Cardiac muscle cell (in vitro differentiated cells and primary cell): ENCODE measurements at regions not wholly inside any gene's neighbourhood (a gene's known extent, or its start where the extent isn't known, plus 50 kb on each side); places are given as distances from the start of the nearest gene placed in this dataset.

Source experiments
- DNase-seq, 2 donors: peaks; one replicate each; pipeline versions ENCODE4 v3.0.0 to v3.0.0-alpha.2; 2010 to 2017; ENCODE audit warnings: low read depth in 1 of 2, low spot score in 1 of 2
- H3K27ac ChIP-seq: fragments of 200-600 bp; sonication (generic); 2 replicates; pipeline ENCODE4 v1.5.1; 2016
- H3K27me3 ChIP-seq: fragments of 200-600 bp; sonication (generic); 2 replicates; pipeline ENCODE4 v1.6.0; 2016; ENCODE audit warnings: control low read depth
- H3K36me3 ChIP-seq: fragments of 200-600 bp; sonication (generic); 2 replicates; pipeline ENCODE4 v1.5.1; 2016; ENCODE audit warnings: control low read depth
- H3K4me1 ChIP-seq: fragments of 200-600 bp; sonication (generic); 2 replicates; pipeline ENCODE4 v1.8.1; 2017; ENCODE audit warnings: low read depth, mild to moderate bottlenecking, mixed run types
- H3K4me3 ChIP-seq: fragments of 200-600 bp; sonication (generic); 2 replicates; pipeline ENCODE4 v1.5.1; 2016; ENCODE audit warnings: mild to moderate bottlenecking
- H3K9me3 ChIP-seq: fragments of 200-600 bp; sonication (generic); 2 replicates; pipeline ENCODE4 v1.5.1; 2017; ENCODE audit warnings: low read depth, mild to moderate bottlenecking, control low read depth
- TF ChIP-seq, protein P1 (sequence below): IDR thresholded peaks from 2 replicates; pipeline ENCODE4 v1.5.1; 2012; ENCODE audit warnings: low read depth, mild to moderate bottlenecking, low read length

GRCh38 chr3:174414902-174415301 is 444.2 kb upstream of the NAALADL2 start:
- Histone ChIP-seq H3K27me3 (no peaks in the 10 kb centered on the region), H3K4me3 (no peak overlapping the region), H3K36me3 (no peaks in the 10 kb centered on the region), H3K27ac (no peak overlapping the region), H3K4me1 (no peaks in the 10 kb centered on the region), H3K9me3 (no peaks in the 10 kb centered on the region)
- TF ChIP-seq, protein P1, sequence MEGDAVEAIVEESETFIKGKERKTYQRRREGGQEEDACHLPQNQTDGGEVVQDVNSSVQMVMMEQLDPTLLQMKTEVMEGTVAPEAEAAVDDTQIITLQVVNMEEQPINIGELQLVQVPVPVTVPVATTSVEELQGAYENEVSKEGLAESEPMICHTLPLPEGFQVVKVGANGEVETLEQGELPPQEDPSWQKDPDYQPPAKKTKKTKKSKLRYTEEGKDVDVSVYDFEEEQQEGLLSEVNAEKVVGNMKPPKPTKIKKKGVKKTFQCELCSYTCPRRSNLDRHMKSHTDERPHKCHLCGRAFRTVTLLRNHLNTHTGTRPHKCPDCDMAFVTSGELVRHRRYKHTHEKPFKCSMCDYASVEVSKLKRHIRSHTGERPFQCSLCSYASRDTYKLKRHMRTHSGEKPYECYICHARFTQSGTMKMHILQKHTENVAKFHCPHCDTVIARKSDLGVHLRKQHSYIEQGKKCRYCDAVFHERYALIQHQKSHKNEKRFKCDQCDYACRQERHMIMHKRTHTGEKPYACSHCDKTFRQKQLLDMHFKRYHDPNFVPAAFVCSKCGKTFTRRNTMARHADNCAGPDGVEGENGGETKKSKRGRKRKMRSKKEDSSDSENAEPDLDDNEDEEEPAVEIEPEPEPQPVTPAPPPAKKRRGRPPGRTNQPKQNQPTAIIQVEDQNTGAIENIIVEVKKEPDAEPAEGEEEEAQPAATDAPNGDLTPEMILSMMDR = no peak
- no peak for DNase-seq

GRCh38 chr3:174417573-174417972 is 441.6 kb upstream of the NAALADL2 start:
- no peaks in the 10 kb centered on the region for H3K27me3 ChIP-seq
- H3K9me3 ChIP-seq = no peaks in the 10 kb centered on the region

GRCh38 chr3:174419216-174419615 is 439.9 kb upstream of the NAALADL2 start:
- no peak for DNase-seq
- Histone ChIP-seq H3K4me1 (no peaks in the 10 kb centered on the region), H3K27me3 (no peaks in the 10 kb centered on the region), H3K36me3 (no peaks in the 10 kb centered on the region), H3K4me3 (no peak overlapping the region), H3K9me3 (no peaks in the 10 kb centered on the region), H3K27ac (no peak overlapping the region)
- TF ChIP-seq, protein P1 = no peak

More at GRCh38 chr3:174417573-174417972, 441.6 kb upstream of the NAALADL2 start:
- Histone ChIP-seq H3K4me3 (no peak overlapping the region), H3K27ac (no peak overlapping the region), H3K36me3 (no peaks in the 10 kb centered on the region), H3K4me1 (no peaks in the 10 kb centered on the region)
- no peak for DNase-seq
- TF ChIP-seq, protein P1 = no peak

DNA sequence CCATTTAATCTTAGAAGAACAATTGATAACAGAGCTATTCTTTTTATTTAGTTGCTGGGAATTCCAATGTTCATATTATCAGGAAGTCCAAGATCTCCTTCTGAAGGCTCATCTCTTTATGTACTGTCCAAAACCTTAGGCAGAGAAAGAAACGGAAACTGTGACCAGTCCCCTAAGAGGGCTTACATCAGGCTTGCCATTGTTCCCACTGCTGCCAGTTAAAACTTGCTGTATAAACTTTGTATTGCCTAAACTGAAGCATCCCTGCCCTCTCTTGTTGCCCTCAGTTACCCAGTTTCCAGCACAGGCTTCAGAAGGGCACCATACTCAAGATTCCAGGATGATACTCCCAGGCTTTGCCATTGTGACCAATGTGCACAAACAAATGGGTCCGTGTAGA is 435.2 kb upstream of the NAALADL2 start:
- Histone ChIP-seq H3K4me1 (no peaks in the 10 kb centered on the region), H3K27me3 (no peaks in the 10 kb centered on the region), H3K36me3 (no peaks in the 10 kb centered on the region), H3K27ac (no peak overlapping the region), H3K9me3 (no peaks in the 10 kb centered on the region), H3K4me3 (no peak overlapping the region)
- TF ChIP-seq, protein P1 = no peak
- no peak for DNase-seq

DNA sequence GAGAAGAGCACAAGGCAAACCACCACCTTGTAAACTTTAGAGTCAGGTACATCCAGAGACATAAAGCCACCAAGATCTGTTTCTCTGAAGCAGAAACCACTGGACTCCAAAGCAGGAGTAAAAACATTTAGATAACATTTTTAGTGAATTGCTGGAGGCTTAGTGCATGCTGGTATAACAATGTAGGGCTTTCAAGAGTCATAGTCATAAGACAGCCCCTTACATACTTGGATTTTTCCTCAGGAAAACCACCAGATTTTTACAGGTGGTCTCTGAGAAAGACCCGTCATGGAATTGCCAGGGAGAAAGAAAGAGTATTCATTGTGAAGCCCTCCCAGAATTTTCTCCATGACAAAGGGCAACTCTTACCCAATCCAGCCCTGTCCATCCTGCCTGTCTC is 434.5 kb upstream of the NAALADL2 start:
- DNase-seq = no peak
- TF ChIP-seq, protein P1 = no peak
- H3K4me3 ChIP-seq = no peak overlapping the region
- no peaks in the 10 kb centered on the region for H3K4me1 ChIP-seq
- H3K27me3 ChIP-seq = no peaks in the 10 kb centered on the region
- H3K9me3 ChIP-seq = no peaks in the 10 kb centered on the region
- H3K36me3 ChIP-seq = no peaks in the 10 kb centered on the region
- no peak overlapping the region for H3K27ac ChIP-seq

- Histone ChIP-seq H3K27me3 (no peaks in the 10 kb centered on the region), H3K9me3 (no peaks in the 10 kb centered on the region), H3K36me3 (no peaks in the 10 kb centered on the region), H3K4me1 (no peaks in the 10 kb centered on the region), H3K4me3 (no peak overlapping the region), H3K27ac (no peak overlapping the region)
- no peak for DNase-seq
- TF ChIP-seq, protein P1 = no peak
Observed at GRCh38 chr3:174425422-174425821, 433.7 kb upstream of the NAALADL2 start.
